ENCODE measurements at regions not wholly inside any gene's neighbourhood (a gene's known extent, or its start where the extent isn't known, plus 50 kb on each side); places are given as distances from the start of the nearest gene placed in this dataset.
"Not testable (repeated sequence)": the region's sequence is repeated elsewhere in the genome, so short reads cannot be mapped to it uniquely, and the experiment has no call there.

- no peak for DNase-seq
These were observed 259.4 kb upstream of the STXBP5 start for GRCh38 chr6:146944809-146945208.

DNA sequence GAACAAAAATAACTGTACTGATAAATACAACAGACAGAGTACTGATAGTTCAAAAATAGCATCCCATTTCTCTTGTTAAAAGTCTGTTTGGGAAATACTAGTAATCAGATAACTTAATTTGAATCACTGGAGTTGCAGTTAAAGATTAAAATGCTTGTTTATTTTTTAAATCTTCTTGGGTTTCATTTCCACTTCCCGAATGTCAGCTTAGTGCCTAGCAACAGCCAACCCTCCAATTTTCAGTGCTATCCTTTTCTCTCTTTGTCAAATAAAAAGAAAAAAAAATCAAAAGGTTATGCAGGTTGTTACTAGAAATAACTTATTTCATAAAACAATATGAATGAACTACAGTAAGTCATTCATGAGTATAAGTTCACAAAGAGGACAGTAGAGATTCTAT, 257.7 kb upstream of the STXBP5 start:
- no peak for DNase-seq

GRCh38 chr6:146948790-146949342, 255.4 kb upstream of the STXBP5 start:
- no peak for DNase-seq

DNA sequence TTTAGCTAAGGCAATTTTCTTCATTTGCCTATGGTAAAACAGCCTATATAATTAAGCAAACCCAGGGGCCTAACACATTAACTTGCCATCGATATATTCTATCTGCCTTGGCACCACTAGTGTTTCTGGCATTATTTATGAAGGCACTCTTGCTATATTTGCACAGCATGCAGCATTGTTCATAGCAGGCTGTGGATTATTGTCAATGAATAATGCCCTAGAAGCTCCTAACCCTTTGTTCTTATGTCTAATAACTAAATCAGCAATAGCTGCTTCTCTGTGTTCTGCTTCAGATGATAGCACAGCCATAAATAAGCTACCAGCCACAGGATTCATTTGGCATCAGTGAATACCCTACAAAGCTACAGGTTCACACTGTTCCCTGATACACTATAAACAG, 254.8 kb upstream of the STXBP5 start:
- DNase-seq, result no peak

DNA sequence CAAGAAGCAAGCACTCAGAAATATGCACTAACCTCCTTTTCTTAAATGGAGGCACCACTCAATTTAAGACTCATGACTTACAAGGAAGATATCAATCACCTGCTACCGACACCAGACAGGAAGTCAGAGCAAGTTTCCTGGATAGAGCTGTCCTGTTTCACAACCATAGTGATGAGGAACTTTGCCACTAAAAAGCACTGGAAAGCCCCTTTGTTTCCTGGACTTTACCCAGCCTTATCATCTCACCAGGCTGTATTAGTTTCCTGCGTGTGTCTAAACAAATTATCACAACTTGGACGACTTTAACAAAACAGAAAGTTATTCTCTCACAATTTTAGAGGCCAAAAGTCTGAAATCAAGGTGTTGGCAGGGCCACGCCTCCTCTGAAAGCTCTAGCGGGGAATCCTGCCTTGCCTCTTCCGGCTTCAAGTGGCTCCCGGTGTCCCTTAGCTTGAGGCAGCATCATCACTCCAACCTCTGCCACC, 253.8 kb upstream of the STXBP5 start:
- no peak for DNase-seq

DNA sequence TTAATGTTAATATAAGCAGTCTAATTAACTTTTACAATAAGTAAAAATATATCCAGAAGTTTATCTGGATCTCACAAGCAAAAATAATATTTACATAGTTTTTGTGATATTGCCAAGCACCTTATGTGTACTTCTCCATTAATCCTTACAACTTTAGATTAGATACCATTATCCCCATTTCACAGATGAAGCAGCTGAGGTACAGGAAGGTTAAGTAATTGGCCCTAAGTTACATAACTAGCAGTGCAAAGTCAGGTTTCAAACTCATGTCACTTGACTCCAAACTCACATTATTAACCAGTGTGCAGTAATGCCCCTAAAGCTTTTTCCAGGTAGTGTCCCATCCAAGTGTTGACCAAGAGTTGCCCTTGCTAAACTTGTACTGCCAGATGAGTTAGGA, 248.6 kb upstream of the STXBP5 start:
- no peak for DNase-seq

GRCh38 chr6:146957181-146958093, 246.8 kb upstream of the STXBP5 start:
- DNase-seq, result no peak

GRCh38 chr6:146961831-146962230, 242.4 kb upstream of the STXBP5 start:
- no peak for DNase-seq

GRCh38 chr6:146962329-146962728, 241.9 kb upstream of the STXBP5 start:
- no peak for DNase-seq

DNA sequence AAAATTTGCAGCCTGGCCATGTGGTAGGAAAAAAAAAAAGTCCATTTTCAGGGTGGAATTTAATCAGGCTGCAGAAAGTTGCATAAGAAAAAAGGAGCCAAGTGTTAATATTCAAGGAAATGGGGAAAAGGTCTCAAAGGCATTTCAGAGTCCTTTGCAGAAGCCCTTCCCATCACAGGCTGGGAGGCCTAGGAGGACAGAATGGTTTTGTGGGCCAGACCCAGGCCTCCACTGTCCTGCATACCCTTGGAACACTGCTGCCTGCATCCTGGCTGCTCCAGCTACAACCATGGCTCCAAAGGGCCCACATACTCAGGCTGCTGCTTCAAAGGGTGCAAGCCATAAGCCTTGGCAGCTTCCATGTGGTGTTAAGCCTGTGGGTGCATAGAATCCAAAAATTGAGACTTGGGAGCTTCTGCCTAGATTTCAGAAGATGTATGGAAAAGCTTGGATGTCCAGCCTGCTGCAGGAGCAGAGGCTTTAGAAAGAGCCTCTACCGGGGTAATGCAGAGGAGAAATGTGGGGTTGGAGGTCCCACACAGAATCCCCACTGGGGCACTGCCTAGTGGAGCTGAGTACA, 239.0 kb upstream of the STXBP5 start:
- no peak for DNase-seq

- DNase-seq, result peak; percentile 16
These were observed 236.0 kb upstream of the STXBP5 start for GRCh38 chr6:146968041-146968760.

DNA sequence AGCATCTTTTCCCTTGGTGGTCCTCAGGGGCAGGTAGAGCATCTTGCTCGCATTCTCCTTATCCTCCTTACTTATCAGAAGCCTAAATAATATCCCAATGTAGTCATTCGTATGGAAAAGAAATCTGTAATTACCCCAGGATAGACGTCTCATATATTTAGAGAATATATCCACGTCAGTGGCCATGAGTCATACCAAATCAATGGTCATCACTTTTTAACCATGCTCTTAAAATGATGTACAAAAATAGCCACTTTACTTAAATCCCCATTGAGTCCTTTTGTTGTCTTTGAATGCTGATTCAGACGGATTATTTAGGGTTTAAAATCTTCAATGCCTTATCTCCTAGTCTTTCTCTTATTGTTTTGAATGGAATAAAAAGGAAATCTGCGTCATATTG, 231.7 kb upstream of the STXBP5 start:
- no peak for DNase-seq

- DNase-seq, result no peak
These were observed 229.9 kb upstream of the STXBP5 start for GRCh38 chr6:146974351-146974750.

DNA sequence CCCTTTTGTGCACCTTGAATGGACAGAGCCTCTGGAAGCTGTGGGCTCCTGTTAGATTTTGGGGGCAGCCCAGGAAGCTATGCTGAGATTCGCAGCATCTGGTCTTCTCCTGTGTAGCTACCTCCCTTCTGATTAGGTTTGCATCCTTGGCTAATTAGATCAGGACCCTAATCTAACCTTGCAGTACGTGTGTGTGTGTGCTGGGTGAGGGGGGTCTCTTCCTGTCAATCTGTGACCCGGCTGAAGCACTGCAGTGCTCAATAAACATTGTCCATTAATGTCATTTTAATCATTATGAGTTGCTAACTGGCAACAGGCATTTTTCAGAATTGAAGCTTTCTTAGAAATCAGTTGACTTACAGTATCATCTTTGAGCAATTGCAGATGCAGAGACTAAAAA, 229.1 kb upstream of the STXBP5 start:
- DNase-seq, result no peak

DNA sequence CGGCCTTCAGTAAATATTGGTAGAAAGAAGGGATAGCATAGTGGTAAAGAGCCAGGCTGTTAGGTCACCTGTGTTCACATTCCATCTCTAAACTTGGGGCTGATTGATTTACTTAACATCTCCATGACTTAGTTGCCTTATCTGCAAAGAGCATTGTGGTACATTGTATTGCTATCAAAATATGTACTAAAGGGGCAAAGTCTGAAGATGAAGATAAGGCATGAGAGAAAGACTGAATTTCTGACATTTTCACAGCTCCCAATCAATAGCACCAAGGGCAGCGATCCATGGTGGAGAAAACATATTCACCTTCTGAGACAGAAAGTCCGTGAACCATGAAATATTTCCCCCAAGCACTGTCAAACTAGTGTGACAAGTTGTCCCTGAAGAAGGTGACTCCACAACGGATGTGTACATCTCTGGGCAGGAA, 223.3 kb upstream of the STXBP5 start:
- no peak for DNase-seq

DNA sequence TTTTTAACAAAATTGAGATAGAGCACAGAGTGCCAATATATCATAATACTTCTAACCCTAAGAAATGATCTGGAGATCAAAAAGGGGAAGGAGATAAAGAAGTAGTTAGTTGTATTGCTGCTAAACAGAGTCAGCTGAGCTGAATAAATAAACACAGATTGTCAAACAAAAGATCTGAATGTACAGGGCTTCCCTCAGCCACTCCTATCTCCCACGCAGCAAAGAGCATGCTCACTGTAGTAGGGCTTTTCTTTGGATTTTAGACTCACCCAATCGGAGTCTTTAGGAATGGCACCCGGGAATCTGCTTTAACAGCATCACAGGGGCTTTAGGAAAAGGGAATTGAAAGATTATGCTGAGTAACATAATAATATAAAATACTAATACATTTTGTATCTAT, 222.2 kb upstream of the STXBP5 start:
- no peak for DNase-seq

GRCh38 chr6:146984251-146984924, 219.8 kb upstream of the STXBP5 start:
- DNase-seq, result no peak

- no peak for DNase-seq
These were observed 219.1 kb upstream of the STXBP5 start for GRCh38 chr6:146985111-146985510.

DNA sequence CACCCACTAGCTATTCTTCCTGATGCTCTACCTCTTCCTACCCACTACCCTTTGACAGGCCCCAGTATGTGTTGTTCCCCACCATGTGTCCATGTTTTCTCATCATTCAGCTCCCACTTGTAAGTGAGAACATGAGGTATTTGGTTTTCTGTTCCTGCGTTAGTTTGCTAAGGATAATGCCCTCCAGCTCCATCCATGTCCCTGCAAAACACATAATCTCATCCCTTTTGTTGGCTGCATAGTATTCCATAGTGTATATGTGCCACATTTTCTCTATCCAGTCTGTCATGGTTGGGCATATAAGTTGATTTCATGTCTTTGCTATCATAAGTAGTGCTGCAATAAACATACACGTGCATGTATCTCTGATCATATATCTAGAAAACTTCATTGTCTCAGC, 218.3 kb upstream of the STXBP5 start:
- DNase-seq, result no peak

DNA sequence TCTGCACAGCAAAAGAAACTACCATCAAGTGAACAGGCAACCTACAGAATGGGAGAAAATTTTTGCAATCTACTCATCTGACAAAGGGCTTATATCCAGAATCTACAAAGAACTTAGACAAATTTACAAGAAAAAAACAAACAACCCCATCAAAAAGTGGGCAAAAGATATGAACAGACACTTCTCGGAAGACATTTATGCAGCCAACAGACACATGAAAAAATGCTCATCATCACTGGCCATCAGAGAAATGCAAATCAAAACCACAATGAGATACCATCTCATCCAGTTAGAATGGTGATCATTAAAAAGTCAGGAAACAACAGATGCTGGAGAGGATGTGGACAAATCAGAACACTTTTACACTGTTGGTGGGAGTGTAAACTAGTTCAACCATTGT, 216.3 kb upstream of the STXBP5 start:
- not testable (repeated sequence) for DNase-seq

- no peak for DNase-seq
These were observed 214.4 kb upstream of the STXBP5 start for GRCh38 chr6:146989860-146990259.

DNA sequence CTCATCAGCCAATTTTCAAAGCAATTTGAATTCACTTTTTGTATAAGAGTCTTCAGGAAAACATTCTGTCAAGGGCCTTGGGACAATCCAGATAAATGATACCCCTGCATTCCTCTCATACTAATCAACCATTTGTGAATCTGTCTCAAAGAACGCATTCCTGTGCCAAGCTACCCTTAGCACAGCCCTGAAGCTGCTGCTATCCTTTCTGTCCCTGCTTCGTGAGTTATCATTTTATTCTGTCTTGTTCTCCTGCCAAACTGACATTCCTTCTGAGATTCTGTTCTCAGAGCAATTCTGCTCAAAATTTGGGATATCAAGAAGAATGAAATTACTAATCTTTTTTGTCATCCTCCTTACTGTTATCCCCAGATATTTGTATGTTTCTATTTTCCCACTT, 213.9 kb upstream of the STXBP5 start:
- no peak for DNase-seq

All from 8988T (cell line).